ENCODE measurements at regions not wholly inside any gene's neighbourhood (a gene's known extent, or its start where the extent isn't known, plus 50 kb on each side); places are given as distances from the start of the nearest gene placed in this dataset.

- ChIA-PET POLR2A (no interaction called here), CTCF (interaction anchor here (1.1 kb wide), 1 partner anchor 205 kb away, joined by 3 read pairs; no protein-coding TSS in a partner anchor)
- DNase-seq (ENCODE audit: extremely low spot score): no peak
- TF ChIP-seq LEF1 (IDR thresholded peaks at IDR 0.05; ENCODE audit: borderline replicate concordance): no peak
- TF ChIP-seq FOXK2 (IDR thresholded peaks at IDR 0.05): no peak
- TF ChIP-seq ELF4 (IDR thresholded peaks at IDR 0.05): no peak
- no peak for TF ChIP-seq NFRKB (IDR thresholded peaks at IDR 0.05)
- no peak for TF ChIP-seq SP1 (IDR thresholded peaks at IDR 0.05)
- TF ChIP-seq TARDBP (IDR thresholded peaks at IDR 0.05): no peak
- TF ChIP-seq FOXM1 (IDR thresholded peaks at IDR 0.05; ENCODE audit: borderline replicate concordance): no peak
- no peak for TF ChIP-seq BHLHE40 (IDR thresholded peaks at IDR 0.05; ENCODE audit: borderline replicate concordance)
- no peak for TF ChIP-seq L3MBTL2 (conservative IDR thresholded peaks at IDR 0.05)
- no peak for TF ChIP-seq FOXA1 (IDR thresholded peaks at IDR 0.05)
- no peak for TF ChIP-seq ZNF384 (IDR thresholded peaks at IDR 0.05)
- no peak for TF ChIP-seq HDGF (IDR thresholded peaks at IDR 0.05; ENCODE audit: borderline replicate concordance)
- TF ChIP-seq, protein P1, sequence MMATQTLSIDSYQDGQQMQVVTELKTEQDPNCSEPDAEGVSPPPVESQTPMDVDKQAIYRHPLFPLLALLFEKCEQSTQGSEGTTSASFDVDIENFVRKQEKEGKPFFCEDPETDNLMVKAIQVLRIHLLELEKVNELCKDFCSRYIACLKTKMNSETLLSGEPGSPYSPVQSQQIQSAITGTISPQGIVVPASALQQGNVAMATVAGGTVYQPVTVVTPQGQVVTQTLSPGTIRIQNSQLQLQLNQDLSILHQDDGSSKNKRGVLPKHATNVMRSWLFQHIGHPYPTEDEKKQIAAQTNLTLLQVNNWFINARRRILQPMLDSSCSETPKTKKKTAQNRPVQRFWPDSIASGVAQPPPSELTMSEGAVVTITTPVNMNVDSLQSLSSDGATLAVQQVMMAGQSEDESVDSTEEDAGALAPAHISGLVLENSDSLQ (IDR thresholded peaks at IDR 0.05): no peak
- TF ChIP-seq CTBP1 (IDR thresholded peaks at IDR 0.05; ENCODE audit: borderline replicate concordance): no peak
- no peak for TF ChIP-seq SUZ12 (IDR thresholded peaks at IDR 0.05)
Observed at GRCh38 chr6:78025502-78025901, 372.7 kb downstream of the MEI4 start.

DNA sequence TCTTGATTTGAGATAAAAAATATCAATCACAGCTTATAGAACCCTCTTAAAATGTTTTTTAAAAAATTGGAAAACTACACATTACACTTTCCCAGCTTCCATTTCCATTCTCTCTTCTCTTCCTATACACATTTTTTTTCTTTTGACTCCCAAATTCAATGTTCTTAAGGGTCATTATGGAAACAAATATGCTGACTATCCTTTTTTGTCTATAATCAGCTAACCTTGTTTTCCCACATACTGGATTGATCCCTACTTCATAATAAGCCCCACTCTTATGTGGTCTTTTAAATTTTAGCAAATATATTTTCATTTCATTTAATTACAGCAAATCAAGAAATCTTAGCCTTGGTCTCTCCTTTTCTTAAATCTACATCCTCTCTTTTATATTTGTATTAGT, 378.4 kb downstream of the MEI4 start:
- DNase-seq (ENCODE audit: extremely low spot score): no peak
- ChIA-PET POLR2A (no interaction called here), CTCF (no interaction called here)
- TF ChIP-seq TARDBP (IDR thresholded peaks at IDR 0.05): no peak
- no peak for TF ChIP-seq ELF4 (IDR thresholded peaks at IDR 0.05)
- TF ChIP-seq LEF1 (IDR thresholded peaks at IDR 0.05; ENCODE audit: borderline replicate concordance): no peak

- TF ChIP-seq TARDBP (IDR thresholded peaks at IDR 0.05) (no peak), SUZ12 (IDR thresholded peaks at IDR 0.05) (no peak), BHLHE40 (IDR thresholded peaks at IDR 0.05; ENCODE audit: borderline replicate concordance) (no peak), SP1 (IDR thresholded peaks at IDR 0.05) (no peak), FOXA1 (IDR thresholded peaks at IDR 0.05) (no peak)
- no peak for DNase-seq (ENCODE audit: extremely low spot score)
- ChIA-PET CTCF (no interaction called here), POLR2A (no interaction called here)
Observed at GRCh38 chr6:78059171-78059570, 406.3 kb downstream of the MEI4 start.

- TF ChIP-seq, protein P1 (IDR thresholded peaks at IDR 0.05): no peak
- TF ChIP-seq ZNF384 (IDR thresholded peaks at IDR 0.05): no peak
- no peak for TF ChIP-seq L3MBTL2 (conservative IDR thresholded peaks at IDR 0.05)
- TF ChIP-seq CTBP1 (IDR thresholded peaks at IDR 0.05; ENCODE audit: borderline replicate concordance): no peak
- no peak for TF ChIP-seq TARDBP (IDR thresholded peaks at IDR 0.05)
- TF ChIP-seq BHLHE40 (IDR thresholded peaks at IDR 0.05; ENCODE audit: borderline replicate concordance): no peak
- no peak for TF ChIP-seq NFRKB (IDR thresholded peaks at IDR 0.05)
- CTCF ChIA-PET: no interaction called here
- POLR2A ChIA-PET: no interaction called here
- DNase-seq (ENCODE audit: extremely low spot score): no peak
Observed at GRCh38 chr6:78062993-78063392, 410.2 kb downstream of the MEI4 start.

- CTCF ChIA-PET: no interaction called here
- TF ChIP-seq SUZ12 (IDR thresholded peaks at IDR 0.05) (no peak), NFRKB (IDR thresholded peaks at IDR 0.05) (no peak), FOXA1 (IDR thresholded peaks at IDR 0.05) (no peak), L3MBTL2 (conservative IDR thresholded peaks at IDR 0.05) (no peak), ARNT (IDR thresholded peaks at IDR 0.05) (no peak), LEF1 (IDR thresholded peaks at IDR 0.05; ENCODE audit: borderline replicate concordance) (no peak), FOXK2 (IDR thresholded peaks at IDR 0.05) (no peak), HDGF (IDR thresholded peaks at IDR 0.05; ENCODE audit: borderline replicate concordance) (no peak), FOXM1 (IDR thresholded peaks at IDR 0.05; ENCODE audit: borderline replicate concordance) (no peak), BHLHE40 (IDR thresholded peaks at IDR 0.05; ENCODE audit: borderline replicate concordance) (no peak)
- TF ChIP-seq, protein P1 (IDR thresholded peaks at IDR 0.05): no peak
- POLR2A ChIA-PET: no interaction called here
- no peak for DNase-seq (ENCODE audit: extremely low spot score)
Observed at GRCh38 chr6:78076371-78076770, 423.5 kb downstream of the MEI4 start.

DNA sequence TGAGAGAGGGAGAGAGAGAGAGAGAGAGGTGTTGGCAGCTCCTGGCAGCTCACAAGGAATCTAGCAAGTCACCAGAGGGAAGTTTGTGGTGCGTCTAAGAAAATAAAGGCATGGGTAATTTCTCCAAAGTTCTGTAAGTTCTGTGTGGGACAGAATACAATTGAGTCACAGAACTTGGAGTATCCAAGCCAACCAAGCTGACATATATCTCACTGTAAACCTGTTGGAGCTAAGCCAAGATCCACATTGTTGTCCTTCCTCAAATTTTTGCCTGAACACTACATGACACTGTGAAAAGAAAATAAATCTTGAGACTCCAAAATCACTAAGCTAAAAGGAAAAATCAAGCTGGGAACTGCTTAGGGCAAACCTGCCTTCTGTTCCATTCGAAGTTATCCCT, 436.7 kb downstream of the MEI4 start:
- DNase-seq (ENCODE audit: extremely low spot score): no peak
- TF ChIP-seq ELF4 (IDR thresholded peaks at IDR 0.05): no peak
- POLR2A ChIA-PET: no interaction called here
- CTCF ChIA-PET: no interaction called here

GRCh38 chr6:78093906-78094305, 441.1 kb downstream of the MEI4 start:
- no peak for DNase-seq (ENCODE audit: extremely low spot score)
- POLR2A ChIA-PET: no interaction called here
- CTCF ChIA-PET: no interaction called here
- TF ChIP-seq, protein P1 (IDR thresholded peaks at IDR 0.05): no peak
- no peak for TF ChIP-seq BHLHE40 (IDR thresholded peaks at IDR 0.05; ENCODE audit: borderline replicate concordance)
- TF ChIP-seq HDGF (IDR thresholded peaks at IDR 0.05; ENCODE audit: borderline replicate concordance): no peak
- TF ChIP-seq LEF1 (IDR thresholded peaks at IDR 0.05; ENCODE audit: borderline replicate concordance): no peak
- no peak for TF ChIP-seq FOXM1 (IDR thresholded peaks at IDR 0.05; ENCODE audit: borderline replicate concordance)
- no peak for TF ChIP-seq FOXK2 (IDR thresholded peaks at IDR 0.05)
- TF ChIP-seq CTBP1 (IDR thresholded peaks at IDR 0.05; ENCODE audit: borderline replicate concordance): no peak
- no peak for TF ChIP-seq SP1 (IDR thresholded peaks at IDR 0.05)
- no peak for TF ChIP-seq ELF4 (IDR thresholded peaks at IDR 0.05)
- no peak for TF ChIP-seq NFRKB (IDR thresholded peaks at IDR 0.05)
